GM12872 (cell line): ENCODE measurements at regions not wholly inside any gene's neighbourhood (a gene's known extent, or its start where the extent isn't known, plus 50 kb on each side); places are given as distances from the start of the nearest gene placed in this dataset.

ENCODE experiments used
- TF ChIP-seq, protein P1 (sequence below): IDR thresholded peaks from 3 replicates; pipeline ENCODE4 v1.5.1; 2011; ENCODE audit warnings: low read depth, mild to moderate bottlenecking, low read length, moderate library complexity; ENCODE audit not compliant: insufficient read depth

DNA sequence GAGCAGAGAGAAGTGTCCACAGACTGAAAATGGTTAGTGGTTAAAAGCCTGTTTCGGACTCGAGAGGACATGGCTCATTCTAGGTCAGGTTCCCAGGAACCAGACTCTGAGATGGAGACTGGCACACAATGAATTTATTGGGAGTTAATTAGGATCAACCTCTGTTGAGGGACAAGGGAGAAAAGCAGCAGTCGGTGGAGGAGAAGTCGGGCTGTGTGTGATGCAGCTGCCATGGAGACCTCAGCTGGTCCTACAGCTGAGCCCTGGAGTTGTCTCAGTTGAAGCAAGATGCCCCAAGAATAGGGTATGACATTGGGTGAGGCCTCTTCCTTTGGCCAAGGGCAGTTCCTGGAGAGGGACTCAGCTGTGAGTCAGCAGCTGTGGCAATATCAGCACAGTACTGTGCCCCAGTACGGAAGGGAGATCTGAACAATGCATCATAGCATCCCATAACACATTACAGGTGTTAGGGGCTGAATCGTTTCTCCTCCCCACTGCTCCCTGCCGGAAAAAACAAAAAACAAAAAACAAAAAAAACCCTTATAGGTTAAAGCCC is 105.4 kb downstream of the ABHD5 start:
- TF ChIP-seq, protein P1, sequence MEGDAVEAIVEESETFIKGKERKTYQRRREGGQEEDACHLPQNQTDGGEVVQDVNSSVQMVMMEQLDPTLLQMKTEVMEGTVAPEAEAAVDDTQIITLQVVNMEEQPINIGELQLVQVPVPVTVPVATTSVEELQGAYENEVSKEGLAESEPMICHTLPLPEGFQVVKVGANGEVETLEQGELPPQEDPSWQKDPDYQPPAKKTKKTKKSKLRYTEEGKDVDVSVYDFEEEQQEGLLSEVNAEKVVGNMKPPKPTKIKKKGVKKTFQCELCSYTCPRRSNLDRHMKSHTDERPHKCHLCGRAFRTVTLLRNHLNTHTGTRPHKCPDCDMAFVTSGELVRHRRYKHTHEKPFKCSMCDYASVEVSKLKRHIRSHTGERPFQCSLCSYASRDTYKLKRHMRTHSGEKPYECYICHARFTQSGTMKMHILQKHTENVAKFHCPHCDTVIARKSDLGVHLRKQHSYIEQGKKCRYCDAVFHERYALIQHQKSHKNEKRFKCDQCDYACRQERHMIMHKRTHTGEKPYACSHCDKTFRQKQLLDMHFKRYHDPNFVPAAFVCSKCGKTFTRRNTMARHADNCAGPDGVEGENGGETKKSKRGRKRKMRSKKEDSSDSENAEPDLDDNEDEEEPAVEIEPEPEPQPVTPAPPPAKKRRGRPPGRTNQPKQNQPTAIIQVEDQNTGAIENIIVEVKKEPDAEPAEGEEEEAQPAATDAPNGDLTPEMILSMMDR: no peak

DNA sequence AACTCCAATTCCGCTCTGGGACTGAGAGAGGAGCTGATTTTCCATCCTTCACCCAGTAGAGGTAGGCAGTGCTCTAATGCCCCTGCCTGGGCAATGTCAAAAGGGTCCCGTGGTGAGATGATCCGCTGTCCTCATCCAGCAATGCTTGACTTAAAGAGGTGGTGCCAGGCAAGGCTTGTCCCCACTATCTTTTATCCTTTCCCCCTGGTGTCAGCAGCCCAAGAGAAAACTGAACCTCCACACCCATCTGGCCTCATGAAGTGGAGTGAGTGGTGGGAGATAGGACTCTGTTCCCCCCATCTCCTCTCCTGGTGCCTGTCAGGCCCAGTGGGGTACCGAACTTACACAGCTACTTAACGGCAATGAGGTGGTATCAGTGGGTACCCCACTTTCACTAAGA is 107.1 kb downstream of the ABHD5 start:
- TF ChIP-seq, protein P1: no peak

DNA sequence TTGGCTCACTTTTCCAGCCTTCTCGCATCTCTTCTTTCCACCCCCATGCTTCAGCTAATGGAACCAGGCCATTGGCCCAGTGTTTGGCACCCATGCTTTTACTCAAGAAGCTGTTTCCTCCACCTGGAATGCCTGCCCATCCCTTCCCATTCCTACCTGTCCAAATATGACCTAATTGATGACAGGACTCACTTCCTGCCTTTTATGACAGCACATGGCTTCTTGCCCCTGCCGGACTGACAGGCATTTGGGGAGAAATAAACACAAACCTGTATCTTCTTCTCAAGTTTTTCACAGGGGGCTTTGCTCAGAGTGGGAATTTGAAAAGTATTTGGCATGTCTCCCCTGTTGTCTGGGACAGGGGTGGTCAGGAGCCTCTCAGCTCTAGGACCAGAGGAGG is 120.1 kb downstream of the ABHD5 start:
- TF ChIP-seq, protein P1: no peak

DNA sequence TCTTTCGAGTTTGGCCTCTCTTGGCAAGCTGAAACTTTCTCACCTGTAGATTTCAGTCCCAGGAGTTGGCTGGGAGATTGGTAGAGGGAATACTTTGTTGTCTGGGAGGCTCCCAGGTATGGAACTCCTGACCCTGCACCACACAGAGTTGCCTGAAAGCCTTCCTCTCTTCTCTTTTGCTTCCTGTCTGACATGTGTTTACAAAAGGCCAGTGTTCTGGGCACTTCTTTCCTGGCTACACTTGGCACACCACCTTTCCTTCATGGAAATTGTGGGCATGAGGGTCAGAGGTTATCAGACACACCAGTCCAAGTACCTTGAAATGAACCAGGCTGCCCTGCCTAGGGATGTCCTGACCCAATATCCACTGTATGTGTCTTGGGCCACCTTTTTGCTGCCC is 123.7 kb downstream of the ABHD5 start:
- TF ChIP-seq, protein P1: no peak

DNA sequence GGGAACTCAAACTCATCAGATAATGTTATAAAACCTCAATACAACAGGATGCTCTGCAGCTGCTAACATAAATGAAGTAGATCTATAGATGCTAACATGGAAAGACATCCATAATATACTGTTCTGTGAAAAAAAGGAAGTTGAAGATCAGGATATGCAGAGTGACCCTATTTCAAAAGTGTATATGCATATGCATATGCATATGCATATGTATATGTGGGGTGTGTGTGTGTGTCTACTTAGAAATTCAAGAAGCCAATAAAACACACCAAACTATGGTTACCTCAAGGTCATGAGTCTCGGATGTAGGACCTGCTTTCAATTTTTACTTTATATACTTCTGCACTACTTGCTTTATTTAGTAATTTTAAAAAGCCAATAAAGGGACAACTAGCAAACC is 125.6 kb downstream of the ABHD5 start:
- TF ChIP-seq, protein P1: no peak

DNA sequence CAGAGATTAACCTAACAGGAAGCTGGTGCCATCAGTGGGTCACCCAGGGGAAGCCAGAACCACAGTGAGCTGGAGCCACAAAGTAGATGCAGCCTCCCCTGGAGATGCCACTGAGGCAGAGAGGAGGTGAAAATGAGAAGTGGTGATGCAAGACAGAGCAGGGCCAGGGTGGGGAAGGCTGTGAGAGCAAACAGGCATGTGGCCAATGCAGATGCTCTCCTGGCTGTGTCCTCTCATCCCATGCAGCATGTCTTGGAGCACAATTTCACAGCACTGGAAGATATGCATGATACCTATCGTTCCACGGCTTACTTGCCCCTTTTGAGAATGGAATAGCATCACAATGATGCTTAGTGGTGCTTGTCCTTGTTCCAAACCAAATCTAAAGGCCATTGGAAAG is 126.3 kb downstream of the ABHD5 start:
- TF ChIP-seq, protein P1: no peak

DNA sequence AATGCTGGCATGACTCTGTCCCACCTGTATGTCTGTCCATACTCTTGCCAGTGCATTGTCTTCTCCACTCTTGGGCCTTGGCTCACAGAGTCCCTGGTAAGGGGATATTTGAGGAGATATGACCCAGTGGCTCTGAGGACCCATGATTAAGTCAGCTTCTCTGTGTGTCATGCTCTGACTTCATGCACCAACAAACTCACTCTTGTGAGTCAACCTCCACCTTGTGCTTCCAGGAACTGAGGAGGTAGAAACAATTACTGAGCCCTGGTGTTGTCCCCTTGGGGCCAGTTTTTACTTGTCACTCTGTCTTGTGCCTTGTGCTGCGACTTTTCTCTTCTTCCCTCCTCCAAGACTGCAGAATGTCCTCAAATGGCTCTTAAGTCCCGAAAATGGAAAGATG is 127.1 kb downstream of the ABHD5 start:
- TF ChIP-seq, protein P1: no peak
